H9 (cell line): ENCODE measurements at regions not wholly inside any gene's neighbourhood (a gene's known extent, or its start where the extent isn't known, plus 50 kb on each side); places are given as distances from the start of the nearest gene placed in this dataset.

Experiments used
- DNase-seq: peaks from one replicate; pipeline ENCODE4 v3.0.0-alpha.2; 2017
- H2AFZ ChIP-seq: one replicate; pipeline ENCODE4 v1.6.1; 2013; ENCODE audit warnings: mild to moderate bottlenecking, low read length, control low read depth, moderate library complexity
- H2AK5ac ChIP-seq: 2 replicates; pipeline ENCODE4 v1.6.1; 2013; ENCODE audit warnings: low read length, control low read depth, mixed read lengths; ENCODE audit not compliant: insufficient read length
- H2BK120ac ChIP-seq: one replicate; pipeline ENCODE4 v1.6.1; 2013; ENCODE audit warnings: low read depth, mild to moderate bottlenecking, low read length, control low read depth, inconsistent platforms; ENCODE audit not compliant: poor library complexity, severe bottlenecking
- H2BK12ac ChIP-seq: 2 replicates; pipeline ENCODE4 v1.6.1; 2013; ENCODE audit warnings: low read length, control low read depth, mixed read lengths, low read depth; ENCODE audit not compliant: insufficient read length
- H2BK15ac ChIP-seq: 2 replicates; pipeline ENCODE4 v1.6.1; 2013; ENCODE audit warnings: low read depth, low read length, control low read depth
- H2BK20ac ChIP-seq: one replicate; pipeline ENCODE4 v1.6.1; 2013; ENCODE audit warnings: low read depth, mild to moderate bottlenecking, low read length, control low read depth, inconsistent platforms; ENCODE audit not compliant: poor library complexity, severe bottlenecking
- H2BK5ac ChIP-seq: 2 replicates; pipeline ENCODE4 v1.6.1; 2013; ENCODE audit warnings: low read length, control low read depth, mixed read lengths; ENCODE audit not compliant: insufficient read length
- H3K14ac ChIP-seq: 2 replicates; pipeline ENCODE4 v1.6.1; 2013; ENCODE audit warnings: low read length, control low read depth; ENCODE audit not compliant: insufficient read depth
- H3K18ac ChIP-seq: 2 replicates; pipeline ENCODE4 v1.6.1; 2013; ENCODE audit warnings: low read depth, mild to moderate bottlenecking, mixed read lengths, low read length, control low read depth; ENCODE audit not compliant: insufficient read length
- H3K23ac ChIP-seq: 2 replicates; pipeline ENCODE4 v1.6.1; 2013; ENCODE audit warnings: low read length, control low read depth, mixed read lengths, low read depth; ENCODE audit not compliant: insufficient read length
- H3K23me2 ChIP-seq: 2 replicates; pipeline ENCODE4 v1.6.1; 2013; ENCODE audit warnings: low read depth, mild to moderate bottlenecking, mixed read lengths, low read length, control low read depth; ENCODE audit not compliant: insufficient read length, poor library complexity, severe bottlenecking
- H3K27ac ChIP-seq: 2 replicates; pipeline ENCODE4 v1.5.1; 2013; ENCODE audit warnings: low read length, control low read depth, mixed read lengths, low read depth; ENCODE audit not compliant: insufficient read length
- H3K27me3 ChIP-seq: 2 replicates; pipeline ENCODE4 v1.6.1; 2013; ENCODE audit warnings: low read length, control low read depth, inconsistent platforms; ENCODE audit not compliant: insufficient read depth
- H3K4ac ChIP-seq: 2 replicates; pipeline ENCODE4 v1.6.1; 2013; ENCODE audit warnings: low read depth, mild to moderate bottlenecking, control low read depth, inconsistent platforms, low read length, moderate library complexity
- H3K4me1 ChIP-seq: 2 replicates; pipeline ENCODE4 v1.6.1; 2013; ENCODE audit warnings: low read length, control low read depth, inconsistent platforms; ENCODE audit not compliant: insufficient read depth
- H3K4me2 ChIP-seq: 2 replicates; pipeline ENCODE4 v1.6.1; 2013; ENCODE audit warnings: low read length, control low read depth, mixed read lengths; ENCODE audit not compliant: insufficient read length, insufficient read depth
- H3K56ac ChIP-seq: 2 replicates; pipeline ENCODE4 v1.6.1; 2013; ENCODE audit warnings: low read depth, mild to moderate bottlenecking, mixed read lengths, low read length, control low read depth; ENCODE audit not compliant: insufficient read length
- H3K79me1 ChIP-seq: 2 replicates; pipeline ENCODE4 v1.6.1; 2013; ENCODE audit warnings: low read depth, mild to moderate bottlenecking, moderate library complexity, low read length, control low read depth, inconsistent platforms; ENCODE audit not compliant: insufficient read depth, poor library complexity, severe bottlenecking
- H3K79me2 ChIP-seq: 2 replicates; pipeline ENCODE4 v1.6.1; 2013; ENCODE audit warnings: low read length, control low read depth, inconsistent platforms; ENCODE audit not compliant: insufficient read depth
- H3K9ac ChIP-seq: 2 replicates; pipeline ENCODE4 v1.6.1; 2013; ENCODE audit warnings: low read length, control low read depth, mixed read lengths; ENCODE audit not compliant: insufficient read length; ENCODE audit errors: extremely low read depth
- H3K9me3 ChIP-seq: one replicate; pipeline ENCODE4 v1.6.1; 2013; ENCODE audit warnings: low read depth, low read length, inconsistent platforms; ENCODE audit not compliant: control insufficient read depth
- H3T11ph ChIP-seq: one replicate; pipeline ENCODE4 v1.6.1; 2013; ENCODE audit warnings: mild to moderate bottlenecking, low read length, control low read depth, inconsistent platforms
- H4K20me1 ChIP-seq: one replicate; pipeline ENCODE4 v1.6.1; 2013; ENCODE audit not compliant: control insufficient read depth, insufficient read length, insufficient read depth
- H4K5ac ChIP-seq: 2 replicates; pipeline ENCODE4 v1.6.1; 2013; ENCODE audit warnings: low read depth, mild to moderate bottlenecking, mixed read lengths, low read length, control low read depth; ENCODE audit not compliant: insufficient read length
- H4K8ac ChIP-seq: replicated peaks from 2 replicates; pipeline ENCODE4 v1.6.1; 2013; ENCODE audit warnings: low read length, control low read depth, mixed read lengths, low read depth; ENCODE audit not compliant: insufficient read length
- H4K91ac ChIP-seq: 2 replicates; pipeline ENCODE4 v1.6.1; 2013; ENCODE audit warnings: low read depth, mild to moderate bottlenecking, moderate library complexity, mixed read lengths, low read length, control low read depth; ENCODE audit not compliant: insufficient read length
- H3K27ac Mint-ChIP-seq, 3 experiments: 2 replicates in 2 of 3; 3 replicates in 1 of 3; pipeline ENCODE4 v1.8.0; 2020 to 2021; ENCODE audit warnings: mixed read lengths in 3 of 3, mild to moderate bottlenecking in 1 of 3, moderate library complexity in 1 of 3
- H3K27me3 Mint-ChIP-seq: 2 replicates; pipeline ENCODE4 v1.8.0; 2021; ENCODE audit warnings: low read depth, mild to moderate bottlenecking, moderate library complexity, mixed read lengths
- H3K36me3 Mint-ChIP-seq, 3 experiments: 2 replicates in 2 of 3; 3 replicates in 1 of 3; pipeline ENCODE4 v1.8.0; 2020 to 2021; ENCODE audit warnings: low read depth in 3 of 3, mixed read lengths in 3 of 3; ENCODE audit not compliant: insufficient read depth in 1 of 3
- H3K4me1 Mint-ChIP-seq, 2 experiments: 2 replicates each; pipeline ENCODE4 v1.8.0; 2020; ENCODE audit warnings: mixed read lengths in 2 of 2
- H3K4me3 Mint-ChIP-seq, 2 experiments: 2 replicates in 1 of 2; 3 replicates in 1 of 2; pipeline ENCODE4 v1.8.0; 2020 to 2021; ENCODE audit warnings: mild to moderate bottlenecking in 2 of 2, mixed read lengths in 2 of 2, moderate library complexity in 1 of 2
- H3K9me3 Mint-ChIP-seq, 2 experiments: 2 replicates in 1 of 2; 3 replicates in 1 of 2; pipeline ENCODE4 v1.8.0; 2020; ENCODE audit warnings: mild to moderate bottlenecking in 2 of 2, mixed read lengths in 2 of 2, moderate library complexity in 1 of 2
- WGBS: extraction: QIAGEN DNeasy Blood & Tissue Kit; methylation state at CpG from one replicate; pipeline ENCODE4 v1.1.7; 2013; ENCODE audit warnings: missing lambda C conversion rate, low lambda C conversion rate, mixed read lengths; ENCODE audit not compliant: insufficient read length; ENCODE audit errors: extremely low coverage; 5-methylcytosine and 5-hydroxymethylcytosine counted together
- TF ChIP-seq, protein P1 (sequence below): fragments of 200-600 bp; sonication (generic); conservative IDR thresholded peaks from 3 replicates; pipeline ENCODE4 v1.8.0; 2021; ENCODE audit warnings: antibody characterized with exemption, mild to moderate bottlenecking

DNA sequence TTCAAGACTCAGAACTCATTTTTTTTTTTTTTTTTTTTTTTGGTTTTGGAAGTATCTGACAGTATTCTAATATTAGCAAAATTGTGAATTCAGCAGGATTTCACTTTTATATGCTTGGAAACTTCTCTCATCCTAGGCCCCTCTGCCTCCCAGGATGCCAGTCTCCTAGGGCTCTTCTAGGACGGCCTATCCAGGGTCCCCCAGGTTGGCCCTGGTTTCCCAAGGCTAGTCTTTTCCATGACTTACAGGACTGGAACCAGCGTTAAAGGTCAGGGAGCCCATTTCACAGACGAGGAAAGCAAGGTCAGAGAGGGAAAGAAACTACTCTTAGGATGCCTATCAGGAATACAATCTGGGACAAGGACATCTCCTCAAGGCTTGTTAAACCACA, 412.5 kb downstream of the PTPRU start:
- Histone ChIP-seq H4K8ac (no peak overlapping the region), H3K9me3 (no peaks in the 10 kb centered on the region), H3K79me2 (no peaks in the 10 kb centered on the region), H3K56ac (no peak overlapping the region), H3K27me3 (no peaks in the 10 kb centered on the region), H3K23ac (no peak overlapping the region), H4K91ac (no peak overlapping the region), H2BK5ac (no peak overlapping the region), H4K20me1 (no peaks in the 10 kb centered on the region), H2BK20ac (no peak overlapping the region), H3K18ac (no peak overlapping the region), H3K79me1 (no peaks in the 10 kb centered on the region), H3T11ph (no peak overlapping the region), H3K9ac (no peak overlapping the region), H3K27ac (no peak overlapping the region), H3K14ac (no peak overlapping the region), H3K4me1 (no peaks in the 10 kb centered on the region; the same call in 1 of the 2 replicates), H4K5ac (no peak overlapping the region), H2AFZ (no peak overlapping the region), H2BK120ac (no peak overlapping the region), H2BK12ac (no peak overlapping the region), H2BK15ac (no peak overlapping the region), H3K4ac (no peak overlapping the region), H3K4me2 (no peak overlapping the region), H3K23me2 (no peaks in the 10 kb centered on the region), H2AK5ac (no peak overlapping the region)
- Mint-ChIP-seq H3K27ac (no peak overlapping the region), H3K4me3 (no peak overlapping the region), H3K27me3 (no peaks in the 10 kb centered on the region; the same call in 1 of the 2 replicates), H3K9me3 (no peaks in the 10 kb centered on the region), H3K4me1 (peaks cover 16 to 17% of the 10 kb centered on the region in 2 experiments), H3K36me3 (no peaks in the 10 kb centered on the region)
- no peak for DNase-seq
- WGBS = no CpG with 5 or more reads among the region's 3 CpGs
- TF ChIP-seq, protein P1, sequence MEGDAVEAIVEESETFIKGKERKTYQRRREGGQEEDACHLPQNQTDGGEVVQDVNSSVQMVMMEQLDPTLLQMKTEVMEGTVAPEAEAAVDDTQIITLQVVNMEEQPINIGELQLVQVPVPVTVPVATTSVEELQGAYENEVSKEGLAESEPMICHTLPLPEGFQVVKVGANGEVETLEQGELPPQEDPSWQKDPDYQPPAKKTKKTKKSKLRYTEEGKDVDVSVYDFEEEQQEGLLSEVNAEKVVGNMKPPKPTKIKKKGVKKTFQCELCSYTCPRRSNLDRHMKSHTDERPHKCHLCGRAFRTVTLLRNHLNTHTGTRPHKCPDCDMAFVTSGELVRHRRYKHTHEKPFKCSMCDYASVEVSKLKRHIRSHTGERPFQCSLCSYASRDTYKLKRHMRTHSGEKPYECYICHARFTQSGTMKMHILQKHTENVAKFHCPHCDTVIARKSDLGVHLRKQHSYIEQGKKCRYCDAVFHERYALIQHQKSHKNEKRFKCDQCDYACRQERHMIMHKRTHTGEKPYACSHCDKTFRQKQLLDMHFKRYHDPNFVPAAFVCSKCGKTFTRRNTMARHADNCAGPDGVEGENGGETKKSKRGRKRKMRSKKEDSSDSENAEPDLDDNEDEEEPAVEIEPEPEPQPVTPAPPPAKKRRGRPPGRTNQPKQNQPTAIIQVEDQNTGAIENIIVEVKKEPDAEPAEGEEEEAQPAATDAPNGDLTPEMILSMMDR = no peak
